Erythroblast (primary cell): ENCODE measurements at regions not wholly inside any gene's neighbourhood (a gene's known extent, or its start where the extent isn't known, plus 50 kb on each side); places are given as distances from the start of the nearest gene placed in this dataset.

ENCODE experiments used
- GATA1 ChIP-seq: IDR thresholded peaks from 2 replicates; pipeline ENCODE4 v1.6.1; 2011; ENCODE audit warnings: low read depth, mild to moderate bottlenecking, control low read depth, low read length, moderate library complexity
- POLR2A ChIP-seq: IDR thresholded peaks from 2 replicates; pipeline ENCODE4 v1.6.1; 2011; ENCODE audit warnings: mild to moderate bottlenecking, low read length

- no peak for TF ChIP-seq POLR2A
- no peak for TF ChIP-seq GATA1
Measured at GRCh38 chr17:63139356-63139755, 173.3 kb downstream of the TANC2 start.
